ENCODE measurements at regions not wholly inside any gene's neighbourhood (a gene's known extent, or its start where the extent isn't known, plus 50 kb on each side); places are given as distances from the start of the nearest gene placed in this dataset.

- TF ChIP-seq EZH2 (IDR thresholded peaks at IDR 0.05; ENCODE audit: low read length) (no peak), CTCF (optimal IDR thresholded peaks at IDR 0.05 in 1 of 3, IDR thresholded peaks at IDR 0.05 in 1 of 3, conservative IDR thresholded peaks at IDR 0.05 in 1 of 3; ENCODE audit: extremely low read depth in 1 of 3, insufficient read depth in 2 of 3, low read length in 3 of 3) (no peak)
Observed at GRCh38 chr12:89187507-89187906, 164.8 kb downstream of the DUSP6 start.

GRCh38 chr12:89185889-89186288 is 166.4 kb downstream of the DUSP6 start:
- Histone ChIP-seq H3K27ac (ENCODE audit: control insufficient read depth, insufficient read depth, low read length) (no peak overlapping the region), H3K9me1 (ENCODE audit: control insufficient read depth, extremely low read depth, insufficient read depth, low read length) (no peaks in the 10 kb centered on the region), H3K9me3 (ENCODE audit: control insufficient read depth, low read depth, low read length) (peaks cover 2% of the 10 kb centered on the region), H4K20me1 (ENCODE audit: control insufficient read depth, extremely low read depth, insufficient read depth, low read length) (no peaks in the 10 kb centered on the region), H3K9ac (ENCODE audit: control insufficient read depth, extremely low read depth, insufficient read depth, low read length) (no peak overlapping the region), H3K79me2 (ENCODE audit: control insufficient read depth, insufficient read depth, low read length) (no peaks in the 10 kb centered on the region), H3K4me2 (ENCODE audit: control insufficient read depth, extremely low read depth, insufficient read depth, low read depth, low read length) (no peak overlapping the region), H3K4me3 (ENCODE audit: control insufficient read depth in 2 of 3, extremely low read depth in 1 of 3, insufficient read depth in 2 of 3, low read depth in 1 of 3, low read length in 3 of 3) (no peak overlapping the region), H3K4me1 (ENCODE audit: control insufficient read depth, extremely low read depth, insufficient read depth, low read length) (peaks cover 12% of the 10 kb centered on the region), H3K36me3 (ENCODE audit: control insufficient read depth in 2 of 2, extremely low read depth in 1 of 2, insufficient read depth in 2 of 2, low read length in 2 of 2) (no peaks in the 10 kb centered on the region), H2AFZ (ENCODE audit: control insufficient read depth, low read length) (no peak overlapping the region), H3K27me3 (ENCODE audit: control insufficient read depth, extremely low read depth, insufficient read depth, low read length) (no peaks in the 10 kb centered on the region)
- FAIRE-seq (no peak), DNase-seq (ENCODE audit: low read depth, low spot score) (no peak)
- dilution Hi-C loops (cut with MboI; ENCODE audit: extremely low pct_ligation_motif_present, low sequenced_read_pairs) = no loop called here
- no peak for TF ChIP-seq CTCF (optimal IDR thresholded peaks at IDR 0.05 in 1 of 3, IDR thresholded peaks at IDR 0.05 in 1 of 3, conservative IDR thresholded peaks at IDR 0.05 in 1 of 3; ENCODE audit: extremely low read depth in 1 of 3, insufficient read depth in 2 of 3, low read length in 3 of 3)
- no peak for TF ChIP-seq EZH2 (IDR thresholded peaks at IDR 0.05; ENCODE audit: low read length)

More at GRCh38 chr12:89187507-89187906, 164.8 kb downstream of the DUSP6 start:
- no peak overlapping the region for H3K4me3 ChIP-seq (ENCODE audit: control insufficient read depth in 2 of 3, extremely low read depth in 1 of 3, insufficient read depth in 2 of 3, low read depth in 1 of 3, low read length in 3 of 3)
- peaks cover 2% of the 10 kb centered on the region for H3K9me3 ChIP-seq (ENCODE audit: control insufficient read depth, low read depth, low read length)
- dilution Hi-C loops (cut with MboI; ENCODE audit: extremely low pct_ligation_motif_present, low sequenced_read_pairs) = no loop called here
- no peak overlapping the region for H3K9ac ChIP-seq (ENCODE audit: control insufficient read depth, extremely low read depth, insufficient read depth, low read length)
- no peak overlapping the region for H3K4me2 ChIP-seq (ENCODE audit: control insufficient read depth, extremely low read depth, insufficient read depth, low read depth, low read length)
- H3K36me3 ChIP-seq (ENCODE audit: control insufficient read depth in 2 of 2, extremely low read depth in 1 of 2, insufficient read depth in 2 of 2, low read length in 2 of 2) = no peaks in the 10 kb centered on the region
- no peaks in the 10 kb centered on the region for H3K27me3 ChIP-seq (ENCODE audit: control insufficient read depth, extremely low read depth, insufficient read depth, low read length)
- DNase-seq (ENCODE audit: low read depth, low spot score) (no peak), FAIRE-seq (no peak)
- H3K4me1 ChIP-seq (ENCODE audit: control insufficient read depth, extremely low read depth, insufficient read depth, low read length) = no peaks in the 10 kb centered on the region
- no peak overlapping the region for H2AFZ ChIP-seq (ENCODE audit: control insufficient read depth, low read length)
- H3K79me2 ChIP-seq (ENCODE audit: control insufficient read depth, insufficient read depth, low read length) = no peaks in the 10 kb centered on the region
- H4K20me1 ChIP-seq (ENCODE audit: control insufficient read depth, extremely low read depth, insufficient read depth, low read length) = no peaks in the 10 kb centered on the region
- no peaks in the 10 kb centered on the region for H3K9me1 ChIP-seq (ENCODE audit: control insufficient read depth, extremely low read depth, insufficient read depth, low read length)
- H3K27ac ChIP-seq (ENCODE audit: control insufficient read depth, insufficient read depth, low read length) = no peak overlapping the region
